Stimulated activated CD8-positive, alpha-beta memory T cell treated with anti-CD3 and anti-CD28 coated beads, Interleukin-7, amount 100 ng/mL, for 4 hours (primary cell): ENCODE measurements at regions not wholly inside any gene's neighbourhood (a gene's known extent, or its start where the extent isn't known, plus 50 kb on each side); places are given as distances from the start of the nearest gene placed in this dataset.

Source experiments
- DNase-seq, 2 donors: peaks; one replicate each; pipeline ENCODE4 v3.0.0-alpha.2; 2020; ENCODE audit warnings: low read depth in 2 of 2

DNA sequence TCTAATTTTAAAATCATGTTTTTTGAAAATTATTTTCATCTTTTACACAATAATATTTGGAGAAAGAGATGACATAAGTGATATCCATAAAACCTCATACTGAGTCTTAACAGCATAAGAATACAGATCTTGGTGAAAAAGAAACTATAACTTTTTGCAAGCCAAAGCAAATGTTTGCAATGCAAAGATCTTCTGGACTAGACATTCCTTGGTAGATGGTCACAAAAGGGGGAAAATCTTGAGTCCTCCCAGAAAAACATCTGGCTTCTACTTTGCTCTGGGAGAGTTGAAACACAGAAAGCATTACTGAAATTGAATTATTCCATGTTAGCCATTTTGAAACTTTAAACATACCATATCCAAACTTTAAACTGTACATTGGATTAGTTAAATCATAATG lies 308.2 kb downstream of the ANXA1 start:
- no peak for DNase-seq

DNA sequence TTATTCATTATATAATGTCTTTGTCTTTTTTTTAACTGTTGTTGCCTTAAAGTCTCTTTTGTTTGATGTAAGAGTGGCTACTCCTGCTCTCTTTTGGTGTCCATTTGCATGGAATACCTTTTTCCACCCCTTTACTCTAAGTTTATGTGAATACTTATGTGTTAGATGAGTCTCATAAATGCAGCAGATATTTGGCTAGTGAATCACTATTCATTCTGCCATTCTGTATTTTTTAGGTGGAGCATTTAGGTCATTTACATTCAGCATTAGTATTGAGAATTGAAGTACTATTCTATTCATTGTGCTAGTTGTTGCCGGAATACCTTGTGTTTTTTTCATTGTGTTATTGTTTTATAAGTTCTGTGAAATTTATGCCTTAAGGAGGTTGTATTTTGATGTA lies 317.1 kb downstream of the ANXA1 start:
- DNase-seq, result no peak

DNA sequence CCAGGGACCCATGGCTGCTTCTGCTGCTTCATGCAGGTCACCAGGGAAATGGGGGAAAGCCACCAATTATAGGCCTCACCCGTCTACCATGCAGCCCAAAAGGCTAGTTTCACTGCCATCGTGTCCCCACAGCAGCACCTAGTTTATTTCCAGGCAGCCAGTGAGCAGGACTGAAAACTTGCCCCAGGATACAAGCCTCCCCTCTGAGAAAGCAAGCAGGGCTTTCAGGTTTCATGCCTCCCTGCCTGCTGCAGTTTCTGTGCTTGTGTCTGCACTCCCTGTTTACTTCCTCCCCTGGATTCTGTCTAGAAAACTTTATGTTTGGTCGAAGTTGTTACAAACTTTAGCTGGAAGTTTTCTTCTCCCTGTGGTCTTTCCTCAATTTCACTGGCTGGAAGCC lies 319.1 kb downstream of the ANXA1 start:
- DNase-seq, result no peak

DNA sequence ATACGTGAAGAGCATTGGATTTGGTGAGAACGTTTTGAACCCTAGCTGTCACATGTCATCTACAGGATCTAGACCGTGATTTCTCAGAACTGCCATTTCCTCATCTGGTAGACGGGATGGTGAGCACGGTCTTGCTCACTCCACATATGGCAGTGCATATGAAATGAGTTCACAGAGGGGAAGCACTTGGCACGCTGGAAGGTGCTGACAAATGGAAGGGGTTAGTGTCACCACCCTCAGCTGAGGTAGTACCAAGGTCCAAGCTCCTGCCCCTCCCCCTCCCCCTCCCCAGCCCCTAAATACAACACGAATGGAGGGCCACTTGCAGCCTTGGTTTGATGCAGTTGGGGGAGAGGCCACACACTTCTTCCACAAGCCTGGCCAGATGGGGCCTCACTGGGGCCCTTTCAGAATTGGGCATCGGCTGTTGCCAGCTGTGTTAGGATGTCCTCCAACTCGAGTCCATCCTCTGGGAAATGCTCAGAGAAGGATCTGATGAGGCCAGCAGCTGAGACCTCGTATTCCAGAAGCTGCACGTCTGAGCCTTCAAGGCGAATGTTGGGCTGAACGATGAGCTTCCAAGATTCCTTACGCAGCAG lies 322.4 kb downstream of the ANXA1 start:
- no peak for DNase-seq

- no peak for DNase-seq
These were observed 323.0 kb downstream of the ANXA1 start for GRCh38 chr9:73474625-73475024.

GRCh38 chr9:73494894-73495293 lies 343.2 kb downstream of the ANXA1 start:
- DNase-seq, result no peak

GRCh38 chr9:73497796-73498195 lies 346.1 kb downstream of the ANXA1 start:
- no peak for DNase-seq

DNA sequence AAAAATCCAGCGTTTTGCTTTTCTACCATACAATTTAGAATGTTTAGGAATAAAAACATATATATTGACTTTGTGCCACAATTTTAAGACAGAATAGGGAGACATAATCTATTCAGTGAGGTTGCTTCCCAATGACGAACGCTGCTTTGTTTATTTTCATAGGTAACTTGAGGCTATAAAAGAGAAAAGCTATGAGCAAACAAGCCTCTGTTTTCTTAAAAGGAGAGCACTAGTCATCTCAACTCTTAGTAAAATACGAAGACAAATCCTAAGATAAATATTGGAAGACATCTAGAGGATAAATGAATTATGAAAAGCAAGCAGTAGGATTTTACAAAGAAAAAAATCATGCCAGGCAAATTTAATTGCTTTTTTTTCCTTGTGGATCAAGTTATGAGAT lies 363.6 kb downstream of the ANXA1 start:
- no peak for DNase-seq

- DNase-seq, result no peak
These were observed 371.7 kb downstream of the ANXA1 start for GRCh38 chr9:73523391-73523790.

DNA sequence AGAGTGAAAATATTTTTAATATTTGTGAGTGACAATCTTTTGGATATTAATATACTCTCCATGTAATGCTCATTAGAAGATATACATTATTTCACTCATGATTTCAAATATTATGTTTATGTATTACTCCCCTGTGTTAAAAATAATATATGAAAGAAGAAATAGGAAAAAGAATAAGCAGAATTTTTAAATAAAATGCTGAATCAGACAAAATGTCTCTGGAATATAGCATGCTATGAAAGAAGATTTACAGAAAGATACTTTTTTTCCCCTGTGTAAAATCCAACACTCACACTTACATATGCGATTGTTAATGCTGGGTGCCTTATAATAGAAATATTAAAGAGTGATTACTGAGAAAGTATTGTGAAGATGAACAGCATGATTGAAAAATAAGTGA lies 373.7 kb downstream of the ANXA1 start:
- no peak for DNase-seq

GRCh38 chr9:73527521-73527920 lies 375.9 kb downstream of the ANXA1 start:
- DNase-seq, result no peak

GRCh38 chr9:73528926-73529325 lies 377.3 kb downstream of the ANXA1 start:
- no peak for DNase-seq

- DNase-seq, result no peak
These were observed 378.0 kb downstream of the ANXA1 start for GRCh38 chr9:73529666-73530065.

DNA sequence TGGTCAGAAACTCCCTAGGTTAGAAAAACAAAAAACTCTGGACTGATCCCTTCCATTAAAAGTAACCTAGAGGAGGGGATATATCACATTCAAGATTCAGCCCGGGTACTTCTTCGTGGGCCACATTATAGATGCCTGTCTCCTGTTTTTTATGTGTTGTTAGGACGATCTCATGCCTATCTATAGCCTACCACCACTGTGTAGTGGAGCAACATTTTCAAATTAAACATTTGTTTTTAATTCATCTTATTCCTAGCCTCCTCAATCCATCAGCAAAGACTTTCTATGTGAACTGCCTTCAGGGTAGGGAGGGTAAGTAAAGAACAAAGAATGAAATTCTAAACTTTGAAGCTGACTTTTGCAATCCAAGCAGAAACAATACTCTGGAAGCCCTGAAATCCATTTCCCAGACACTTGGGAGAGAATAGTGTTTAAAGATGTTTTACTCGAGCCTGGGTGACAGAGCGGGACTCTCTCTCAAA lies 379.4 kb downstream of the ANXA1 start:
- DNase-seq, result no peak

DNA sequence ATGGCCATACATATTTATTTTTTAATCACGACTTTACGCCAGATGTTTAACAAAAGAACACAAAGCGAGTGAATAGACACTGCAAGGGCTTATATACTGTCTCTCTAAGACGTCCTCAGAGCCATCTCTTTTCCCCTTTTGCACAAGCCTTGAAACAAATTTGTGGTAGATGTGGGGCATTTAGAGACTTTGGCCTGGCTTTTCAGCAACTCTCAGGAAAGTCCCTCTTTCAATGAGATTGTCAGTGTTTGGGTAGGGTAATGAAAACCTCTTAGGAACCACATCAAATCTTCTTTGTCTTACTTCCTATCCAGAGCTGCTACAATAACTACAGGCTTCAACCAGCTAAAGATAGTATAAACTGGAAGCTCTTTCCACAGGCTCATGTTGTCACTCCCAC lies 380.0 kb downstream of the ANXA1 start:
- DNase-seq, result no peak

- DNase-seq, result no peak
These were observed 381.3 kb downstream of the ANXA1 start for GRCh38 chr9:73532985-73533384.

DNA sequence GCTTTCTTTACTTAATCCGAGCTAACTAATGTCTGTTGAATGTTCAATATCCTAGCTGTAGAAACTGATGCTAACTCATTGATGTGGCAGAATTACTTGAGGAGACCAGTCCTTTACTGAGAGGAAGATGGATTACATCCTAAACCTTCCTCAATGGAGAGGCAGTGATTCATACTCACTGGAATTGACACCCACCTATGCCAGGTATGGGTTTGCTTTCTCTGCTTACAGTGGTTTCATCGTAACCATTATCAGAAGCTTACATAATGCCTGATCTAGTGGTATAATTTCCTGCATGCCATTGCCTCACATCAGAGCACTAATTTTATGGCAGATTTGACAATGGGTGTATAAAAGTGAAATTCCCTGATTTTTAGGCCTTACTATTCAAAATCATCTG lies 384.7 kb downstream of the ANXA1 start:
- DNase-seq, result no peak

- DNase-seq, result no peak
These were observed 385.9 kb downstream of the ANXA1 start for GRCh38 chr9:73537561-73537960.

- DNase-seq, result no peak
These were observed 388.3 kb downstream of the ANXA1 start for GRCh38 chr9:73539881-73540390.

DNA sequence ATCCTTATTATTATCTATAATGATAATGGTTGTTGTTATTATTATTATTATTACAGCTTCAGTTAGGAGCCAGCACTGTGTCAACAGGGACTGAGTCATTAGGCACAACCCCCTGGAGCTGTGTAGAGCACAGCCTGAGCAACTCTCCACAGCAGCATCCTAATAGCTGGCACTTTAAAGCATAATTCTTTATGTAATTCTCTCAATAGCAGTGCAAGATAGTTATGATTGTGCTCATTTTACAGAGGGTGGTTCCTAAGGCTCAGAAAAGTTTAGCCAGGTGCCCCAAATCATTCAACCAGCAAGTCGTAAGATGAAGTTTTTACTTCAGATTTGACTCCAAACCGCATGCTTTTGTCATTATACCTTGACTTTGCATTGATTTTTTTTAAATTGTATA lies 390.3 kb downstream of the ANXA1 start:
- no peak for DNase-seq

- no peak for DNase-seq
These were observed 392.1 kb downstream of the ANXA1 start for GRCh38 chr9:73543727-73544126.

GRCh38 chr9:73548201-73548600 lies 396.5 kb downstream of the ANXA1 start:
- DNase-seq, result no peak

GRCh38 chr9:73549991-73550390 lies 398.3 kb downstream of the ANXA1 start:
- DNase-seq, result no peak

- DNase-seq, result no peak
These were observed 401.6 kb downstream of the ANXA1 start for GRCh38 chr9:73553295-73553694.
